K562 (cell line): ENCODE measurements at regions not wholly inside any gene's neighbourhood (a gene's known extent, or its start where the extent isn't known, plus 50 kb on each side); places are given as distances from the start of the nearest gene placed in this dataset.

Experiments
- ATAC-seq: fragments of 200-7000 bp; cut with Tn5 transposase; 3 replicates; pipeline ENCODE4 v1.9.1; 2020; ENCODE audit warnings: moderate library complexity
- BruUV-seq: library from RNA; stranded (reverse); fragments of 400-500 nt; replicated peaks from 2 replicates; lab custom pipeline; 2021; lab: Mats Ljungman, UMichigan
- CTCF ChIA-PET: fragments of 300-600 bp; formaldehyde crosslinking; extraction: SDS; loops from one replicate; lab custom pipeline; 2021; ENCODE audit warnings: low intra/inter-chr PET ratio; lab: Yijun Ruan, JAX
- POLR2A ChIA-PET: fragments of 300-600, 350-650 bp; sonication (Branson Sonifier 250); formaldehyde crosslinking; extraction: SDS; loops from one replicate; lab custom pipeline; 2021; ENCODE audit warnings: antibody characterized with exemption, inconsistent platforms; lab: Yijun Ruan, JAX
- DNase-seq, 4 experiments: peaks; one replicate each; pipeline versions ENCODE4 v3.0.0 to v3.0.0-alpha.2; 2011 to 2018; ENCODE audit warnings: low spot score in 3 of 4, mixed read lengths in 3 of 4; ENCODE audit errors: extremely low read depth in 1 of 4
- FAIRE-seq: peaks from 2 replicates; lab custom pipeline; 2011; peaks lifted over from hg19 to GRCh38; lab: Jason Lieb, UNC
- H2AFZ ChIP-seq: 2 replicates; pipeline ENCODE4 v1.6.0; 2011; ENCODE audit warnings: low read depth, low read length, control low read depth, inconsistent platforms
- H3K27ac ChIP-seq: fragments of 200-600 bp; 3 replicates; pipeline ENCODE4 v1.8.0; 2011; ENCODE audit warnings: low read depth, mild to moderate bottlenecking, control low read depth, inconsistent platforms, low read length, moderate library complexity, mixed read lengths; ENCODE audit errors: extremely low read depth
- H3K27me3 ChIP-seq, 2 experiments: fragments of 300-600 bp in 1 of 2; 2 replicates in 1 of 2; 3 replicates in 1 of 2; pipeline versions ENCODE4 v1.6.0 to v1.8.0; 2011; ENCODE audit warnings: inconsistent platforms in 2 of 2, low read length in 2 of 2, mild to moderate bottlenecking in 1 of 2, mixed read lengths in 1 of 2, moderate library complexity in 1 of 2; ENCODE audit not compliant: control insufficient read depth in 2 of 2, insufficient read depth in 2 of 2
- H3K36me3 ChIP-seq: fragments of 300-600 bp; 3 replicates; pipeline ENCODE4 v1.8.0; 2011; ENCODE audit warnings: mild to moderate bottlenecking, low read length, inconsistent platforms; ENCODE audit not compliant: control insufficient read depth, insufficient read depth
- H3K4me1 ChIP-seq, 2 experiments: fragments of 200-600 bp in 1 of 2; replicated peaks in 1 of 2; 2 replicates in 1 of 2; 3 replicates in 1 of 2; pipeline versions ENCODE4 v1.5.1 to v1.8.0; 2011; ENCODE audit warnings: inconsistent platforms in 2 of 2, low read length in 2 of 2, mild to moderate bottlenecking in 1 of 2, mixed read lengths in 1 of 2, moderate library complexity in 1 of 2; ENCODE audit not compliant: control insufficient read depth in 2 of 2, insufficient read depth in 2 of 2
- H3K4me2 ChIP-seq: 2 replicates; pipeline ENCODE4 v1.6.1; 2011; ENCODE audit warnings: low read length, control low read depth, inconsistent platforms, mixed read lengths; ENCODE audit not compliant: insufficient read depth
- H3K4me3 ChIP-seq: fragments of 200-600 bp; sonication (generic), shearing (Covaris generic); 2 replicates; pipeline ENCODE4 v1.5.1; 2016; ENCODE audit warnings: control low read depth, inconsistent platforms
- H3K79me2 ChIP-seq: fragments of 200-600 bp; 3 replicates; pipeline ENCODE4 v1.8.0; 2011; ENCODE audit warnings: low read length, inconsistent platforms; ENCODE audit not compliant: control insufficient read depth, insufficient read depth
- H3K9ac ChIP-seq, 2 experiments: 2 replicates each; pipeline versions ENCODE4 v1.6.0 to v1.6.1; 2011; ENCODE audit warnings: low read depth in 2 of 2, low read length in 2 of 2, control low read depth in 1 of 2, inconsistent platforms in 1 of 2, mild to moderate bottlenecking in 1 of 2, mixed read lengths in 1 of 2; ENCODE audit not compliant: insufficient read depth in 1 of 2
- H3K9me1 ChIP-seq: one replicate; pipeline ENCODE4 v1.6.0; 2011; ENCODE audit warnings: inconsistent platforms, mild to moderate bottlenecking, low read length, moderate library complexity; ENCODE audit not compliant: control insufficient read depth, insufficient read depth
- H3K9me3 ChIP-seq: replicated peaks from 2 replicates; pipeline ENCODE4 v1.5.1; 2011; ENCODE audit warnings: low read depth, low read length, inconsistent platforms; ENCODE audit not compliant: control insufficient read depth, insufficient read depth
- H4K20me1 ChIP-seq: replicated peaks from 2 replicates; pipeline ENCODE4 v1.6.1; 2011; ENCODE audit warnings: low read length, inconsistent platforms, mixed read lengths; ENCODE audit not compliant: control insufficient read depth, insufficient read depth
- FOS ChIP-seq: IDR thresholded peaks from 3 replicates; pipeline ENCODE4 v1.6.1; 2011; ENCODE audit not compliant: insufficient read length; ENCODE audit errors: extremely low read depth
- LEF1 ChIP-seq: fragments of 450-650 bp; IDR thresholded peaks from 2 replicates; pipeline ENCODE4 v1.6.1; 2016; ENCODE audit warnings: mild to moderate bottlenecking
- NFE2L1 ChIP-seq: fragments of 450-650 bp; IDR thresholded peaks from 2 replicates; pipeline ENCODE4 v1.6.1; 2016; ENCODE audit warnings: missing genetic modification characterization, low read depth, mild to moderate bottlenecking, missing compliant biosample characterization, moderate library complexity, borderline replicate concordance
- STAT5B ChIP-seq: fragments of 250-450 bp; sonication (Bioruptor Pico); IDR thresholded peaks from 2 replicates; pipeline ENCODE4 v1.8.0; 2021; ENCODE audit warnings: mild to moderate bottlenecking, inconsistent platforms
- TARDBP ChIP-seq: fragments of 450-650 bp; IDR thresholded peaks from 2 replicates; pipeline ENCODE4 v1.6.1; 2016
- ZNF121 ChIP-seq: sonication (generic); formaldehyde crosslinking; conservative IDR thresholded peaks from 2 replicates; pipeline ENCODE4 v1.8.0; 2022; ENCODE audit warnings: missing genetic modification reagents
- ZNF146 ChIP-seq: IDR thresholded peaks from one replicate; pipeline ENCODE4 v1.6.1; 2018; ENCODE audit warnings: missing compliant biosample characterization; ENCODE audit not compliant: unreplicated experiment
- ZNF263 ChIP-seq: sonication (generic); formaldehyde crosslinking; IDR thresholded peaks from 2 replicates; pipeline ENCODE4 v1.8.0; 2022; ENCODE audit warnings: mild to moderate bottlenecking, missing genetic modification reagents, borderline replicate concordance
- ZNF444 ChIP-seq: fragments of 250-450 bp; sonication (Bioruptor Pico); IDR thresholded peaks from 2 replicates; pipeline ENCODE4 v1.4.0; 2020; ENCODE audit warnings: mild to moderate bottlenecking, moderate library complexity
- ZNF707 ChIP-seq: fragments of 250-450 bp; sonication (Bioruptor Pico); conservative IDR thresholded peaks from 2 replicates; pipeline ENCODE4 v1.8.0; 2022; ENCODE audit warnings: inconsistent platforms, mild to moderate bottlenecking, moderate library complexity
- WGBS: fragments of 100-300 bp; shearing (Covaris generic); methylation state at CpG from one replicate; pipeline ENCODE4 v1.1.6; 2016; ENCODE audit warnings: low coverage, mixed read lengths; ENCODE audit not compliant: insufficient coverage; ENCODE audit errors: missing lambda C conversion rate; 5-methylcytosine and 5-hydroxymethylcytosine counted together
- in situ Hi-C: fragments of 300-500 bp; cut with MboI; formaldehyde crosslinking; loops from 4 replicates; pipeline ENCODE4 v1.15.0; 2018; ENCODE audit warnings: inconsistent platforms, mixed read lengths
- intact Hi-C: fragments of 100-400 bp; cut with micrococcal nuclease; formaldehyde crosslinking; loops from 2 replicates; pipeline ENCODE4 v1.14.2; 2022
- TF ChIP-seq, protein P1 (sequence below): fragments of 250-450 bp; sonication (Bioruptor Pico); IDR thresholded peaks from 2 replicates; pipeline ENCODE4 v1.4.0; 2020; ENCODE audit warnings: borderline replicate concordance
- TF ChIP-seq, protein P2 (sequence below): fragments of 450-650 bp; IDR thresholded peaks from 2 replicates; pipeline ENCODE4 v1.7.1; 2018; ENCODE audit warnings: mild to moderate bottlenecking, low read depth; ENCODE audit not compliant: partially characterized antibody

DNA sequence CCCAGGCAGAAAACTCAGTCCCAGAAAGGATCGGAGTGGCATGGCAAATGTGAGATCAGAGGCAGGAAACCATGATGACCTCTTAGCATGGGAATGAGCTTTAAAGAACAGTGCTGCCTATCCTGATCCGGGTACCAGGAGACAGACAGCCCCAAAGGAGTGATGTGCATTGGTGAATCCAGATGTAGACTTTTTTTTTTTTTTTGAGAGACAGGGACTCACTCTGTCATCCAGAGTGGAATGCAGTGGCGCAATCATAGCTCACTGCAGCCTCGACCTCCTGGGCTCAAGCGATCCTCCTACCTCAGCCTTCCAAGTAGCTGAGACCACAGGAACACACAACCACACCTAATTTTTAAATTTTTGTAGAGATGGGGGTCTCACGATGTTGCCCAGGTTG lies 122.7 kb downstream of the VAPA start:
- Histone ChIP-seq H3K4me2 (no peak overlapping the region), H3K36me3 (no peaks in the 10 kb centered on the region), H3K9ac (no peak overlapping the region), H3K79me2 (no peaks in the 10 kb centered on the region), H3K4me3 (no peak overlapping the region), H4K20me1 (no peaks in the 10 kb centered on the region), H3K9me3 (no peaks in the 10 kb centered on the region), H3K27ac (no peak overlapping the region), H2AFZ (no peak overlapping the region), H3K9me1 (no peaks in the 10 kb centered on the region), H3K27me3 (peaks cover 34 to 35% of the 10 kb centered on the region in 2 experiments)
- ATAC-seq (no peak), FAIRE-seq (no peak), DNase-seq (no peak)
- WGBS = 0% methylated on average over 6 of the region's 6 CpGs
- intact Hi-C loops (no loop called here), in situ Hi-C loops (no loop called here)
- POLR2A ChIA-PET = interaction anchor here (0.6 to 2.0 kb wide), 4 partner anchors 10 to 373 kb away, joined by 3 to 7 read pairs (median 4); no protein-coding TSS in a partner anchor
- CTCF ChIA-PET = no interaction called here
- BruUV-seq = no TSS peak
- TF ChIP-seq ZNF121 (CRISPR knock-in tag) (no peak), ZNF263 (CRISPR knock-in tag) (no peak), FOS (no peak)
- TF ChIP-seq, all 486 proteins: peak for 0
- peaks cover 0 to 7% of the 10 kb centered on the region in 2 experiments; a peak in 1 of 5 replicates for H3K4me1 ChIP-seq

DNA sequence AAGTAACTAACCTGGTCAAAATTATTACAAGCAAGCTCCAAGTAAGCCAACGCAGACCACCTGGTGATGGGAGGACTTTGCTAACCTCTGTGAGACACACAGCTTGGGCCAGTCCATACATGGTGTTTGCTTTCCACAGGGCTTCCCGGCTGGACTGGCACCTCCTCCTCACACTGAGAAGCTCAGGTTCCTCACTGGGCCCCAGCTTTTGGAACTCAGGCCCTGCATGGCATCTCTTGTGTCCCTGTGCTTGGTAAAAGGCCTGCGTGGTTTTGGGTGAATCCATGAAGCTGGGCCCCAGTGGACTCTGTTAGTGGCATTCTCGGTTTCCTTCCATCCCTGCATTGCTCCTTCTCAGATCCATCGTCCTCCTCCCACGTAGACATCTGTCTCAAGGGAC lies 123.4 kb downstream of the VAPA start:
- Histone ChIP-seq H3K9me3 (no peaks in the 10 kb centered on the region), H4K20me1 (no peaks in the 10 kb centered on the region), H3K36me3 (no peaks in the 10 kb centered on the region), H3K4me1 (peaks cover 0 to 6% of the 10 kb centered on the region in 2 experiments; a peak in 1 of 5 replicates), H3K4me3 (no peak overlapping the region), H3K9me1 (no peaks in the 10 kb centered on the region), H2AFZ (no peak overlapping the region), H3K27me3 (peaks cover 28% of the 10 kb centered on the region in 2 experiments), H3K4me2 (no peak overlapping the region), H3K79me2 (no peaks in the 10 kb centered on the region), H3K27ac (no peak overlapping the region), H3K9ac (no peak overlapping the region)
- intact Hi-C loops = no loop called here
- no peak for ATAC-seq
- 2% methylated on average over 6 of the region's 6 CpGs for whole genome bisulfite sequencing
- TF ChIP-seq ZNF444 (CRISPR knock-in tag) = no peak
- no peak for TF ChIP-seq ZNF707 (CRISPR knock-in tag)
- TF ChIP-seq, protein P1, sequence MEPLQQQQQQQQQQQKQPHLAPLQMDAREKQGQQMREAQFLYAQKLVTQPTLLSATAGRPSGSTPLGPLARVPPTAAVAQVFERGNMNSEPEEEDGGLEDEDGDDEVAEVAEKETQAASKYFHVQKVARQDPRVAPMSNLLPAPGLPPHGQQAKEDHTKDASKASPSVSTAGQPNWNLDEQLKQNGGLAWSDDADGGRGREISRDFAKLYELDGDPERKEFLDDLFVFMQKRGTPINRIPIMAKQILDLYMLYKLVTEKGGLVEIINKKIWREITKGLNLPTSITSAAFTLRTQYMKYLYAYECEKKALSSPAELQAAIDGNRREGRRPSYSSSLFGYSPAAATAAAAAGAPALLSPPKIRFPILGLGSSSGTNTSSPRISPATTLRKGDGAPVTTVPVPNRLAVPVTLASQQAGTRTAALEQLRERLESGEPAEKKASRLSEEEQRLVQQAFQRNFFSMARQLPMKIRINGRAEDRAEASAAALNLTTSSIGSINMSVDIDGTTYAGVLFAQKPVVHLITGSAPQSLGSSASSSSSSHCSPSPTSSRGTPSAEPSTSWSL (CRISPR knock-in tag) = no peak
- no peak for TF ChIP-seq STAT5B (CRISPR knock-in tag)
- no peak for TF ChIP-seq TARDBP
- TF ChIP-seq LEF1 = no peak
- no peak for TF ChIP-seq ZNF146 (CRISPR knock-in tag)
- TF ChIP-seq, protein P2, sequence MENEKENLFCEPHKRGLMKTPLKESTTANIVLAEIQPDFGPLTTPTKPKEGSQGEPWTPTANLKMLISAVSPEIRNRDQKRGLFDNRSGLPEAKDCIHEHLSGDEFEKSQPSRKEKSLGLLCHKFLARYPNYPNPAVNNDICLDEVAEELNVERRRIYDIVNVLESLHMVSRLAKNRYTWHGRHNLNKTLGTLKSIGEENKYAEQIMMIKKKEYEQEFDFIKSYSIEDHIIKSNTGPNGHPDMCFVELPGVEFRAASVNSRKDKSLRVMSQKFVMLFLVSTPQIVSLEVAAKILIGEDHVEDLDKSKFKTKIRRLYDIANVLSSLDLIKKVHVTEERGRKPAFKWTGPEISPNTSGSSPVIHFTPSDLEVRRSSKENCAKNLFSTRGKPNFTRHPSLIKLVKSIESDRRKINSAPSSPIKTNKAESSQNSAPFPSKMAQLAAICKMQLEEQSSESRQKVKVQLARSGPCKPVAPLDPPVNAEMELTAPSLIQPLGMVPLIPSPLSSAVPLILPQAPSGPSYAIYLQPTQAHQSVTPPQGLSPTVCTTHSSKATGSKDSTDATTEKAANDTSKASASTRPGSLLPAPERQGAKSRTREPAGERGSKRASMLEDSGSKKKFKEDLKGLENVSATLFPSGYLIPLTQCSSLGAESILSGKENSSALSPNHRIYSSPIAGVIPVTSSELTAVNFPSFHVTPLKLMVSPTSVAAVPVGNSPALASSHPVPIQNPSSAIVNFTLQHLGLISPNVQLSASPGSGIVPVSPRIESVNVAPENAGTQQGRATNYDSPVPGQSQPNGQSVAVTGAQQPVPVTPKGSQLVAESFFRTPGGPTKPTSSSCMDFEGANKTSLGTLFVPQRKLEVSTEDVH = no peak
- no peak for TF ChIP-seq NFE2L1 (tag)
- CTCF ChIA-PET = no interaction called here
- DNase-seq = no peak
- no TSS peak for BruUV-seq
- in situ Hi-C loops = no loop called here
- POLR2A ChIA-PET = interaction anchor here (0.6 to 1.0 kb wide), 2 partner anchors 27 to 372 kb away, joined by 3 read pairs; no protein-coding TSS in a partner anchor
- FAIRE-seq = no peak
